Kasumi-1 (cell line): ENCODE measurements at regions not wholly inside any gene's neighbourhood (a gene's known extent, or its start where the extent isn't known, plus 50 kb on each side); places are given as distances from the start of the nearest gene placed in this dataset.
"Not testable (repeated sequence)": the region's sequence is repeated elsewhere in the genome, so short reads cannot be mapped to it uniquely, and the experiment has no call there.

Experiments used
- DNase-seq, 2 experiments: peaks; one replicate each; lab custom pipeline; 2025; lab: John Stamatoyannopoulos, UW

GRCh38 chr12:19666070-19666469 is 226.8 kb downstream of the AEBP2 start:
- DNase-seq = no peak

GRCh38 chr12:19669793-19670192 is 230.5 kb downstream of the AEBP2 start:
- DNase-seq = no peak

GRCh38 chr12:19671695-19672094 is 232.4 kb downstream of the AEBP2 start:
- DNase-seq = no peak

GRCh38 chr12:19674437-19674836 is 235.1 kb downstream of the AEBP2 start:
- DNase-seq = no peak

- no peak for DNase-seq
Measured at GRCh38 chr12:19675361-19675760, 236.1 kb downstream of the AEBP2 start.

GRCh38 chr12:19678501-19678900 is 239.2 kb downstream of the AEBP2 start:
- DNase-seq = not testable (repeated sequence)

GRCh38 chr12:19681007-19681406 is 241.7 kb downstream of the AEBP2 start:
- DNase-seq = no peak

- no peak for DNase-seq
Measured at GRCh38 chr12:19683178-19683927, 244.1 kb downstream of the AEBP2 start.

- no peak for DNase-seq
Measured at GRCh38 chr12:19687371-19687770, 248.1 kb downstream of the AEBP2 start.

- DNase-seq = no peak
Measured at GRCh38 chr12:19688532-19688931, 249.2 kb downstream of the AEBP2 start.

GRCh38 chr12:19689226-19689625 is 249.9 kb downstream of the AEBP2 start:
- no peak for DNase-seq

GRCh38 chr12:19689801-19690472 is 250.6 kb downstream of the AEBP2 start:
- DNase-seq = no peak

- no peak for DNase-seq
Measured at GRCh38 chr12:19692091-19692490, 252.8 kb downstream of the AEBP2 start.

- no peak for DNase-seq
Measured at GRCh38 chr12:19692566-19692965, 253.3 kb downstream of the AEBP2 start.

GRCh38 chr12:19694627-19695026 is 255.3 kb downstream of the AEBP2 start:
- DNase-seq = peak; percentile 38 to 46

GRCh38 chr12:19695244-19696098 is 256.2 kb downstream of the AEBP2 start:
- no peak for DNase-seq

GRCh38 chr12:19700969-19701368 is 261.7 kb downstream of the AEBP2 start:
- DNase-seq = no peak

GRCh38 chr12:19704966-19705365 is 265.7 kb downstream of the AEBP2 start:
- DNase-seq = no peak

GRCh38 chr12:19706936-19707335 is 267.6 kb downstream of the AEBP2 start:
- no peak for DNase-seq

GRCh38 chr12:19707948-19708409 is 268.7 kb downstream of the AEBP2 start:
- no peak for DNase-seq

GRCh38 chr12:19709889-19710288 is 270.6 kb downstream of the AEBP2 start:
- no peak for DNase-seq
